HUES6 (cell line): ENCODE measurements at regions not wholly inside any gene's neighbourhood (a gene's known extent, or its start where the extent isn't known, plus 50 kb on each side); places are given as distances from the start of the nearest gene placed in this dataset.

Experiments used
- H3K27ac ChIP-seq: 2 replicates; pipeline ENCODE4 v1.7.0; 2013; ENCODE audit warnings: low read depth, mild to moderate bottlenecking, low read length, inconsistent platforms
- H3K27me3 ChIP-seq: 2 replicates; pipeline ENCODE4 v1.6.1; 2013; ENCODE audit warnings: low read length; ENCODE audit not compliant: control insufficient read depth, insufficient read depth
- H3K36me3 ChIP-seq: 2 replicates; pipeline ENCODE4 v1.6.1; 2013; ENCODE audit warnings: low read length; ENCODE audit not compliant: control insufficient read depth, insufficient read depth
- H3K4me1 ChIP-seq: 2 replicates; pipeline ENCODE4 v1.6.1; 2013; ENCODE audit warnings: low read length; ENCODE audit not compliant: control insufficient read depth, insufficient read depth
- H3K4me3 ChIP-seq: 2 replicates; pipeline ENCODE4 v1.5.1; 2013; ENCODE audit warnings: low read depth, low read length
- H3K9ac ChIP-seq: one replicate; pipeline ENCODE4 v1.6.1; 2013; ENCODE audit warnings: mild to moderate bottlenecking, low read length
- H3K9me3 ChIP-seq: 2 replicates; pipeline ENCODE4 v1.6.1; 2013; ENCODE audit warnings: low read depth, low read length; ENCODE audit not compliant: control insufficient read depth, insufficient read depth

DNA sequence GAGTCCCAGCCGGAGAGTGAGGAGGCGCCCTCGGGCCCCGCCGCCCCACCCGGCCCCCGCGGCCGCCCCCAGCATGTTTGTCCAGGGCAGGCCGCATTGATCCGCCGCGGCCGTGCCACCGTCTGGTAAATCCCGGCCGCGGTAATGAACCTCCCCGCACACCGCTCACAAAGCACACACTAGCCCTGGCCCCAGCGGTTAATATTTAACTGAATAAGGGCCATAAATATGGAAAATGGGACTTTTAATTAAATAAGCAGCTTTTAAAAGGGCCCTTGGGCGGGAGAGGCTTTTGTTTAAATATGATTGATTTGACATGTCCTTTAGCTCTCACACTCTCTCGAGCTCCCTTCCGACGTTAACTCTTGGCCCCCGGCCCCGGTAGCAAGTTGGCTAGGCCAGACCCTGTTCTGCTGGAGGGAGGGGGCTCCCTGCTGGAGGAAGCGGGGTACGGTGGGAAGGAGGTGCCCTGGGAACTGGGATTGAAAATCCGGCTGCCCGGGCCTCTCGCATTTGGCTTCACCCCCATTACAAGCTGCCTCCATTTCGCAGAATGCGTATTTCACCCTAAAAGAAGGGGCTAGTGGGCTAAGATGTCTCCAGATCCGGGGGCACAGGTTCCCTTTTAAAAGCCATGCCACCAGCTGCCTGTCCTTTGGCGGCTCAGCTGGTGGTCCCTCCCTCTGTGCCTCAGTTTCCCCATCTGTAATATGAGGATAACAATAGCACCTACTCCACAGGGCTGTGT lies 199.8 kb downstream of the RBM19 start:
- Histone ChIP-seq H3K27ac (no peak overlapping the region), H3K27me3 (peaks cover 9% of the 10 kb centered on the region), H3K4me3 (no peak overlapping the region), H3K9ac (no peak overlapping the region), H3K4me1 (peaks cover 21% of the 10 kb centered on the region), H3K9me3 (no peaks in the 10 kb centered on the region), H3K36me3 (no peaks in the 10 kb centered on the region)

DNA sequence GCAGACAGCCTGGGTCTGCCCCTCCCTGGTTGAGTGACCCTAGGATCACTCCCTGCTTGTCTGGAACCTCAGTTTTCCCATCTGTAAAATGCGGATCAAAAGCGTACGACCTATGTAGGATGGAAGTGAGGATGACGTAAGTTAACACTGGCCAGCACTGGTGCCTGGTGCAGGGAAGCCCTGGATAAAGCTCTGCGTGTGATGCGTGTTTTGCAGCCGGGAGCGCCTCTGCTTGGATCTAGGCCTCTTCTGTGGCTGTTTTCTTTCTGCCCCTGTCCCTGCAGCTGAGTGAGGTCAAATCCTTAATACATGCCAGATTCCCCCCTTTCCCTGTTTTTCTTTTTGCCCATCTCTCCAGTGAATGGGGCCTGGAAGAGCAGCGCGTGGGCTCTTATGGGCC lies 201.5 kb downstream of the RBM19 start:
- Histone ChIP-seq H3K36me3 (no peaks in the 10 kb centered on the region), H3K27me3 (peaks cover 9% of the 10 kb centered on the region), H3K4me1 (peaks cover 21% of the 10 kb centered on the region), H3K27ac (no peak overlapping the region), H3K9ac (no peak overlapping the region), H3K4me3 (no peak overlapping the region), H3K9me3 (no peaks in the 10 kb centered on the region)

DNA sequence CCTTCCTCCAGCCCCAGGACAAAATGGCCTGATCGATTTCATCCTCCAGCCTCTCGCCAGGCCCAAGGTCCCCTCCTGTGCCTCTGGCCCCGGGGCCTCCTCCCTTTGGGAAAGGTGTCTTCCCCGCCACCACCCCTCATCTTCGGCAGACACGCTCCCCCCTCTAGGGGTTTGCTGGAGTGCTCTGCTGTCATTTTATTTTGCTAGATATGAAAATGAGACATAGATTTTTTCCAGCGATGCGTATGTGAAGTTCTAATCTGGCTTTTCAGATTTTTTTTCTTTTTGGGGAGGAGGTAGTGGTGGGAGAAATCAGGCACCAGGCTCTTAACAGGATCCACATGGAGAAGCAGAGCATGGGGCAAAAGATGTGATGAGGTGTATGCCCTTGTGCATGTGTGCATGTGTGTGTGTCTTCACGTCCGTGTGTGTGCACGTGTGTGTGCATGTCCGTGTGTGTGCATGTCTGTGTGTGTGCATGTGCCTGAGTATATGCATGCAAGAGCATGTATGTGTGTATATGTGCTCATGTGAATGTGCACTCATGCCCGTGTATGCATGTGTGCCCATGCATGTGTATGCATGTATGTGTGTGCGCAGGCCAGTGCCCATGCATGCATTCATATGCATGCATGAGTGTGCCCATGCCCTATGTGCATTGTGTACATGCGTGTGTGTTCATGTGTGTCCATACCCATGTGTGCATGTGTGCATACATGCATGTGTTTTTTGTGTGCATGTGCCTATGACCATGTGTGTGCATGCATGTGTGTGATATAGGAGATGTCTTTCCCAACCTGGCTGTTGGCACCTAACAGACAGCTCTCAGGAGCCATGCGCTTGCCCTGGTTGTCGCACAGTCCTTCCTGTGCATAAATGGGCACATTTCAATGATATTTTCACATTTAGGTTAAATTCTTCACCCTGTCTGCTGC lies 203.0 kb downstream of the RBM19 start:
- Histone ChIP-seq H3K4me1 (peaks cover 21% of the 10 kb centered on the region), H3K27me3 (peaks cover 9% of the 10 kb centered on the region), H3K27ac (no peak overlapping the region), H3K36me3 (no peaks in the 10 kb centered on the region), H3K4me3 (no peak overlapping the region), H3K9ac (no peak overlapping the region), H3K9me3 (no peaks in the 10 kb centered on the region)

DNA sequence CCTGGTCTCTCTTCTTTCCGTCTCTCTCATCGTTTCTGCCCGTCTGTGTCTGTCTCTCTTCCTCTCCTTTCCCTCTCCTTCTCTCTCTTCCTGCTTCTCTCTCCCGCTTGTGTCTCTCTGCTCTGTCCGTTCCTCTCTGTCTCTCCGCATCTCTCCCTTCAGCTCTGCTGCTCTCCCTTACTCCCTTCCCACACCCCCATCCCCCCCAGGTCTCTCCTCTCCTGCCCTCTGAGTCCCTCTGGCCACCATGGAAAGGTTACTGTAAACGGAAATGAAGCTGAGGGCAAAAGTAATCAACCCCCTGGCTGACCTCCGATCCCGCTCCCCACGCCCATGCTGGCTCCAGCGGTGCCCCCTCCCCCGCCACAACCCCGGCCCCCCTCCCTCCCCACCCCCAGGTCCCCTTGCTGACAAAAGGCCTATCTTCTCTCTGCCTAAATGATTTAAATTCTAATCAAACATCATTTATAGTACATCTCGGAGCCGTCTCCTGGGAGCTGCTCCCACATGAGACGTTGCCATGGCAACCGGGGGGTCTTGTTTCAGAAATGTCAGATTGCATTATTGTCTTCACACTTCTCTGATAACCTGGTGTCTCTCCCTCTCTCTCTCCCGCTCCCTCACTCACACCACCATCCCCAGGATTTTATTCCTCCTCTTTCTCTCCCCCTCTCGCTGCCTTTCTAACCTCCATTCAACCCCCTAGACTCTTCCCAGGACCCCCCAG lies 203.8 kb downstream of the RBM19 start:
- no peaks in the 10 kb centered on the region for H3K9me3 ChIP-seq
- H3K36me3 ChIP-seq: no peaks in the 10 kb centered on the region
- H3K9ac ChIP-seq: no peak overlapping the region
- no peak overlapping the region for H3K27ac ChIP-seq
- H3K4me1 ChIP-seq: peaks cover 20% of the 10 kb centered on the region
- H3K4me3 ChIP-seq: no peak overlapping the region
- H3K27me3 ChIP-seq: peaks cover 9% of the 10 kb centered on the region

DNA sequence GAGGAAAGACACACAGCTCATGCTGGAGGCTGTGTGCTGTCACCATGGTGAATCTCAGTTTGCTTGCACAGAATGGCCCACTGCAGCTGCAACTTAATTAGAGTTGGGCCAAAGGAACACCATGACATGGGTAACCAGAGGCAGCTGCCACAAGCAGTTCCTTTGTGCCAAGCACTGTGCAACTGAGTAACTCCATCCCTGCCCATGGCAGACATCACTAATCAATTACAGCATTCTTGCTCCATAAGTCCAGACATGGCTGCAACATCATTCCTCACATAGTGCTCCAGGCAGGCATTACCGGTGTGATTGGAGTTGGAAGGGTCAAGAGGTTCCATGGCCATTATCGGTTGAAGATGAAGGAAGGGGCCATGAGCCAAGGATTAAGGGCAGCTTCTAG lies 207.0 kb downstream of the RBM19 start:
- no peak overlapping the region for H3K4me3 ChIP-seq
- no peak overlapping the region for H3K27ac ChIP-seq

DNA sequence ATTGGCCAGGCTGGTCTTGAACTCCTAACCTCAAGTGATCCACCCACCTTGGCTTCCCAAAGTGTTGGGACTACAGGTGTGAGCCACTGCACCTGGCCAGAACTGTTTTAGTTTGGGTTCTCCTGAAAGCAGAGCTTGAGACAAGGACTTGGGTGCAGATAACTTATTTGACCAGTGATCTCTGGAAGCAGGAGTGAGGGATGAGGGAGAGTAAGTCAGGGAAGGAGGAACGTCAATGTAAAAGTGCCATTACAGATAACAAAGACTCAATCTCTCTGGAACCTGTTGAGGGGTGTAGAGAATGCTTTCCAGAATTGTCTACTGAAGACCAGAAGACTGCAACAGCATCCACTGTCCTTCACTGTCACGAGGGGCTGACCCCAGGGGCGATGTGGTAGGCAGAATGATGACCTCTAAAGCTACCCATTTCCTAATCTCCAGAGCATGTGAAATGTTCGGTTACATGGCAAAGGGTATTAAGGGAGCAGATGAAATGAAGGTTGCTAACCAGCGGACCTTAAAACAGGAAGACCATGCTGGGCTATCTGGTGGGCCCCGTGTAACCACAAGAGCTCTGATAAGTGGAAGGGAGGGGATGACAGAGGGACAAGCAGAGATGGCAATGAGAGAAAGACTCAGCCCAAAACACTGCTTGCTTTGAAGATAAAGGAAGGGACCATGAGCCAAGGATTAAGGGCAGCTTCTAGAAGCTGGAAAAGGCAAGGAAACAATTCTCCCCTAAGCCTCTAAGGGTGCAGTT lies 207.8 kb downstream of the RBM19 start:
- Histone ChIP-seq H3K9ac (no peak overlapping the region), H3K27ac (no peak overlapping the region)

More for the DNA sequence above, 207.0 kb downstream of the RBM19 start:
- H3K4me1 ChIP-seq: peaks cover 11% of the 10 kb centered on the region; the same call in 1 of the 2 replicates
- H3K9ac ChIP-seq: no peak overlapping the region
- H3K9me3 ChIP-seq: no peaks in the 10 kb centered on the region
- H3K36me3 ChIP-seq: no peaks in the 10 kb centered on the region
- no peaks in the 10 kb centered on the region for H3K27me3 ChIP-seq

DNA sequence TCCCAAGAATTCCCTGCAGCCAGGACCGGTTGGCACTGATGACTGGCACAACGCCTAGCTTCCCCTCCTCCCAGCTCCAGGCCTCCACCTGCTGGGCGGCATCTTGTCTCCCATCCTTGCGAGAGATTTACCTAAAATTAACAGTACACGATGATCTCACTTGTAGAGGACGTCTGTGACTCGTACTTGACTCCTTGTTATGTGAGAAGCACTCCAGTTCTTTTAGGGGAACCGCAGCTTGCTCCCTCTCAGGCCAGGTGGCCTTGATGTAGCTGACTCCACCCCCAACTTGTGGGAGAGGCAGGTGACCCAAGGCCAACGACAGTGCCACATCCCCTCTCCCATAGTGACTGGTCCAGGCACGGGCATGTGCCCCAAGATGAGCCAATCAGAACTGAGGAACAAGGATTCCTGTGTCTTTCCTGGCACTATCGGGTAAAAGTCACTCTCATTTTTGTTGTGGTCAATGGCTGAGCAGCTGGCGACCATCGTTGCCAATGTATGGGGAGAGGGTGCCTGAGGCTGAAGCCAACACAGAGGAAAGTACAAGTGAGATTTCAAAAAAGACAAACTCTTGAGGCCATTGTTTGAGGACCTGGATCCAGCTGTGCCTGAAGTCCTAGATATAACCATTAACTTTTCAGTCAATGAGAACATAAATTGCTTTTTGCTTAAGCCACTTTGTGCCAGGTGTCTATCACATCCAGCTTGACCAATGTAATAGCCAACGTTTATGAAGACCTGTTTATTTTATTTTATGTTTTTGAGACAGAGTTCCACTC lies 208.7 kb downstream of the RBM19 start:
- H3K4me3 ChIP-seq: no peak overlapping the region
- H3K27me3 ChIP-seq: no peaks in the 10 kb centered on the region
- peaks cover 8% of the 10 kb centered on the region; the same call in 1 of the 2 replicates for H3K4me1 ChIP-seq
- 0 out of 2 replicates have a peak, but pooled peaks cover under 1% of the 10 kb centered on the region for H3K9me3 ChIP-seq
- no peaks in the 10 kb centered on the region for H3K36me3 ChIP-seq
- H3K9ac ChIP-seq: no peak overlapping the region
- H3K27ac ChIP-seq: no peak overlapping the region

More for the DNA sequence above, 207.8 kb downstream of the RBM19 start:
- no peaks in the 10 kb centered on the region for H3K27me3 ChIP-seq
- no peaks in the 10 kb centered on the region for H3K9me3 ChIP-seq
- no peaks in the 10 kb centered on the region for H3K36me3 ChIP-seq
- H3K4me3 ChIP-seq: no peak overlapping the region
- peaks cover 11% of the 10 kb centered on the region; the same call in 1 of the 2 replicates for H3K4me1 ChIP-seq

DNA sequence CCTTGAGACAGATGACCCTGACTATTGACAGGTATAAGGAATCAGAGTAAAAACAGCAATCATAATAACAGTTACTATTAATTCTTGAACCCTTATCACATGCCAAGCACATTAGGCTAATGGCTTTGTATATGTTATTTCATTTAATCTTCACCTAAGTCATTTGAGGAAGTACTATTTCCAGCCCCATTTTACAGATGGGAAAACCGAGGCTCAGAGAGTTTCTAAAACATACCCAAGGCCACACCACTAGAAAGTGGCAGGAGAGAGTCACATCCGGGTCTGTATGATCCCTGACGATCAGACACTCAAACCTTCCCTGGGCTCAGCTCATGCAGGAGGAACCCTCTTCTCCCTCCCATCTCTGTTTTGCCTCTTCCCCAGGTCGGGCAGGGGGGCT lies 209.5 kb downstream of the RBM19 start:
- H3K27ac ChIP-seq: no peak overlapping the region
- H3K4me3 ChIP-seq: no peak overlapping the region
- H3K27me3 ChIP-seq: peaks cover 3% of the 10 kb centered on the region; the same call in 1 of the 2 replicates
- H3K9me3 ChIP-seq: peaks cover 9% of the 10 kb centered on the region
- H3K4me1 ChIP-seq: peaks cover 4% of the 10 kb centered on the region; the same call in 1 of the 2 replicates
- H3K36me3 ChIP-seq: no peaks in the 10 kb centered on the region
- H3K9ac ChIP-seq: no peak overlapping the region

DNA sequence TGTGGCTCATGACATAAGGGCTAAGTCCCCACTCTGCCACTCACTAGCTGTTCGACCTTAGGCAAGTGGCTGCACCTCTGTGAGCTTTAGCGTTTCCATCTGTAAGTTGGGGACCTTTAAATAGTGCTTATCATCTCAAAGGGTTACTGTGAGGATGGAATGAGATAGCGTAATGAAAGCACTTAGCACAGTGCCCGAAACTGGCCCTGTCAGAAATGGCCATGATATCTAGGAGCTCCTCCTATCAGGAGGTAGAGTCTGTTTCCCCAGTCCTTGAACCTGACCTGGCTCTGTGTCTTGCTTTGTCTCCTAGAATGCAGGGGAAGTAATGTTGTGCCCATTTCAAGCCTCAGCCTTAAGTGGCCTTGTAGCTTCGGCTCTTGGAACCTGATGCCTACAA lies 211.0 kb downstream of the RBM19 start:
- Histone ChIP-seq H3K9me3 (peaks cover 13% of the 10 kb centered on the region), H3K27ac (no peak overlapping the region), H3K4me3 (no peak overlapping the region), H3K9ac (no peak overlapping the region), H3K27me3 (peaks cover 7% of the 10 kb centered on the region; the same call in 1 of the 2 replicates), H3K36me3 (no peaks in the 10 kb centered on the region), H3K4me1 (peaks cover 4% of the 10 kb centered on the region; the same call in 1 of the 2 replicates)
